ENCODE measurements at regions not wholly inside any gene's neighbourhood (a gene's known extent, or its start where the extent isn't known, plus 50 kb on each side); places are given as distances from the start of the nearest gene placed in this dataset.
A peak's percentile ranks its signal among the peaks of the same experiment; 100 is the strongest.

DNA sequence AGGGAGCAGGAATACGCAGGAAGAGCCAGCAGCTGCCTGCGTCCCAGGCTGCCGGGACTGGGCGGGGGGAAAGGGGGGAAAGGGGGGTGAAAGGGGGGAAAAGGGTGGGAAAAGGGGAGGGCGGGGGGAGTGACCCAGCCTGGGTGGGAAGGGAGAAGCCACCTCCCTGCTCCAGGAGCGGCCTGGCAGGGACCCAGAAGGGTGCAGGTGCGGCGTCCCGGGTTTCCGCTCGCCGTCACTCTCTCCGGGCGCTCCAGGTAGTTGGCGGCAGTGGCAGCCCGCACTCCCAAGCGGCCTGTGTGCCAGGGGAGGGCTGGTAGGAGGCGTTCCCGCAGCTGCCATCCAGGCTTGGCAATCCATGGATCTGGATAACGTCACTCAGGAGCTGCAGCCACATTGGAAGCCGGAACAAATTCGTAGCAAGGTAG is 141.0 kb upstream of the NGF start:
- intact Hi-C loops (cut with DNase I) = no loop called here
- WGBS, 2 donors = 20 to 51% methylated on average over 2 to 11 of the region's 22 CpGs
- peak overlapping the region in 1 of 4 donors; percentile 19 for H3K4me3 ChIP-seq

GRCh38 chr1:115477071-115477470 is 139.0 kb upstream of the NGF start:
- TF ChIP-seq POLR2A (IDR thresholded peaks at IDR 0.05) (no peak), CTCF (IDR thresholded peaks at IDR 0.05) (no peak)
- Histone ChIP-seq H3K27ac (no peak overlapping the region), H3K9me3 (no peaks in the 10 kb centered on the region), H3K4me1 (peaks cover 0 to 18% (median 0%) of the 10 kb centered on the region in 3 donors), H3K36me3 (no peaks in the 10 kb centered on the region), H3K27me3 (peaks cover 0 to 26% (median 0%) of the 10 kb centered on the region in 4 donors), H3K4me3 (no peak overlapping the region)
- 70 to 71% methylated on average over 1 to 4 of the region's 7 CpGs for WGBS, 2 donors
- DNase-seq = no peak
- intact Hi-C loops (cut with DNase I) = no loop called here

More for the DNA sequence above, 141.0 kb upstream of the NGF start:
- TF ChIP-seq CTCF (IDR thresholded peaks at IDR 0.05) (no peak), POLR2A (IDR thresholded peaks at IDR 0.05) (no peak)
- peaks cover 0 to 26% (median 0%) of the 10 kb centered on the region in 4 donors for H3K27me3 ChIP-seq
- H3K4me1 ChIP-seq = peaks cover 0 to 16% (median 0%) of the 10 kb centered on the region in 3 donors
- H3K9me3 ChIP-seq = no peaks in the 10 kb centered on the region
- DNase-seq = no peak
- H3K36me3 ChIP-seq = no peaks in the 10 kb centered on the region
- no peak overlapping the region for H3K27ac ChIP-seq

GRCh38 chr1:115476616-115477015 is 138.6 kb upstream of the NGF start:
- H3K4me1 ChIP-seq = peaks cover 0 to 18% (median 0%) of the 10 kb centered on the region in 3 donors
- intact Hi-C loops (cut with DNase I) = no loop called here
- peaks cover 0 to 26% (median 0%) of the 10 kb centered on the region in 4 donors for H3K27me3 ChIP-seq
- no CpG with 5 or more reads among the region's 2 CpGs for WGBS, 2 donors
- no peak overlapping the region for H3K4me3 ChIP-seq
- TF ChIP-seq CTCF (IDR thresholded peaks at IDR 0.05) = no peak
- TF ChIP-seq POLR2A (IDR thresholded peaks at IDR 0.05) = no peak
- H3K9me3 ChIP-seq = no peaks in the 10 kb centered on the region
- H3K36me3 ChIP-seq = no peaks in the 10 kb centered on the region
- no peak overlapping the region for H3K27ac ChIP-seq
- DNase-seq = no peak

GRCh38 chr1:115475901-115476300 is 137.9 kb upstream of the NGF start:
- no peak for DNase-seq
- 50 to 66% methylated on average over 2 to 5 of the region's 5 CpGs for WGBS, 2 donors
- H3K36me3 ChIP-seq = no peaks in the 10 kb centered on the region

DNA sequence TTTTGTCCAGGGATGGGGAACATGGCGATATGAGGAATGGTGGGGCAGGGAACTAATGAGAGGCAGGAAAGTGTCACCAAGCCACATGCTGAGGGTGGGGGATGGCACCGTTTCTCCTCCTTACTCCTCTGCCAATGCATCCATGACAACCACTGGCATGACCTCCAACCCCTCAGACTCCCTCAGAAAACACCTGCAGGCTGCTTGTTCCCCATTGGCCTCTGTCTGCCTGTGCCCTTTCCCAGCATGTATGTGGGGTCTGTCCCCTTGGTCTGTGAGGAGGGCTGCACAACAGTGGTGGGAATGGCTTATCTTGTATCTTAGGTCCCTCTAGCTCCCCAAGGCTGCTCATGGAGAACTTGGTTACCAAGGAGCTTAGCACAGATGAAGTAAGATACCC is 137.2 kb upstream of the NGF start:
- intact Hi-C loops (cut with DNase I) = no loop called here
- TF ChIP-seq CTCF (IDR thresholded peaks at IDR 0.05) = no peak
- TF ChIP-seq POLR2A (IDR thresholded peaks at IDR 0.05) = no peak
- no peak for DNase-seq
- no peaks in the 10 kb centered on the region for H3K36me3 ChIP-seq
- 90% methylated on average over 2 of the region's 2 CpGs for WGBS, 2 donors
- no peak overlapping the region for H3K27ac ChIP-seq
- H3K27me3 ChIP-seq = peaks cover 0 to 21% (median 0%) of the 10 kb centered on the region in 4 donors
- H3K9me3 ChIP-seq = no peaks in the 10 kb centered on the region
- H3K4me1 ChIP-seq = peaks cover 0 to 21% (median 2%) of the 10 kb centered on the region in 3 donors
- H3K4me3 ChIP-seq = no peak overlapping the region

More at GRCh38 chr1:115475901-115476300, 137.9 kb upstream of the NGF start:
- intact Hi-C loops (cut with DNase I) = no loop called here
- H3K4me1 ChIP-seq = peaks cover 0 to 18% (median 0%) of the 10 kb centered on the region in 3 donors
- TF ChIP-seq CTCF (IDR thresholded peaks at IDR 0.05) = no peak
- no peak for TF ChIP-seq POLR2A (IDR thresholded peaks at IDR 0.05)
- H3K9me3 ChIP-seq = no peaks in the 10 kb centered on the region
- no peak overlapping the region for H3K27ac ChIP-seq
- H3K4me3 ChIP-seq = no peak overlapping the region
- H3K27me3 ChIP-seq = peaks cover 0 to 26% (median 0%) of the 10 kb centered on the region in 4 donors

Measured in esophagus squamous epithelium (tissue), 5 donors.